Body of pancreas (tissue), 4 donors: ENCODE measurements at regions not wholly inside any gene's neighbourhood (a gene's known extent, or its start where the extent isn't known, plus 50 kb on each side); places are given as distances from the start of the nearest gene placed in this dataset.

Experiments
- ATAC-seq: fragments of 150-250 bp; one replicate; pipeline ENCODE4 v1.9.1; 2016
- DNase-seq, 4 donors: peaks; one replicate each; pipeline ENCODE4 v3.0.0-alpha.2; 2019
- H3K27ac ChIP-seq, 4 donors: fragments of 200-600 bp; sonication (generic); 1 replicate in 3 of 4; 2 replicates in 1 of 4; pipeline versions ENCODE4 v1.5.1 to v1.6.1; 2016 to 2019; ENCODE audit warnings: mild to moderate bottlenecking in 1 of 4, mixed read lengths in 1 of 4, moderate library complexity in 1 of 4
- H3K27me3 ChIP-seq, 2 donors: fragments of 200-600 bp; sonication (generic); one replicate each; pipeline ENCODE4 v1.6.0; 2016; ENCODE audit warnings: mild to moderate bottlenecking in 1 of 2
- H3K36me3 ChIP-seq, 2 donors: fragments of 200-600 bp; sonication (generic); replicated peaks in 1 of 2; 2 replicates each; pipeline ENCODE4 v1.5.1; 2016; ENCODE audit warnings: low read depth in 2 of 2; ENCODE audit not compliant: insufficient read depth in 1 of 2
- H3K4me1 ChIP-seq: fragments of 200-600 bp; sonication (generic); one replicate; pipeline ENCODE4 v1.6.0; 2016
- H3K4me3 ChIP-seq, 2 donors: fragments of 200-600 bp; sonication (generic); 1 replicate in 1 of 2; 2 replicates in 1 of 2; pipeline ENCODE4 v1.5.1; 2016 to 2019
- H3K9me3 ChIP-seq, 3 donors: fragments of 200-600 bp; sonication (generic); 1 replicate in 2 of 3; 2 replicates in 1 of 3; pipeline ENCODE4 v1.5.1; 2016
- CTCF ChIP-seq, 7 experiments: fragments of 450-650 bp in 4 of 7; fragments of 200-600 bp in 3 of 7; sonication (generic) in 3 of 7; IDR thresholded peaks; one replicate each; pipeline ENCODE4 v1.5.1; 2016 to 2019; ENCODE audit warnings: antibody characterized with exemption in 7 of 7
- POLR2A ChIP-seq, 3 donors: fragments of 450-650 bp; IDR thresholded peaks; one replicate each; pipeline ENCODE4 v1.6.1; 2016; ENCODE audit warnings: antibody characterized with exemption in 3 of 3, mild to moderate bottlenecking in 2 of 3
- WGBS, 2 donors: methylation state at CpG; one replicate each; pipeline ENCODE4 v1.1.5; 2017; 5-methylcytosine and 5-hydroxymethylcytosine counted together
- intact Hi-C: fragments of 100-400 bp; cut with DNase I; formaldehyde crosslinking; loops from one replicate; pipeline ENCODE4 v1.15.1; 2023

- Histone ChIP-seq H3K27ac (no peak overlapping the region), H3K4me3 (no peak overlapping the region), H3K27me3 (no peaks in the 10 kb centered on the region), H3K4me1 (no peaks in the 10 kb centered on the region), H3K36me3 (no peaks in the 10 kb centered on the region), H3K9me3 (no peaks in the 10 kb centered on the region)
- DNase-seq: no peak
- WGBS, 2 donors: 31 to 36% methylated on average over 6 of the region's 6 CpGs
- TF ChIP-seq POLR2A (IDR thresholded peaks at IDR 0.05) (no peak), CTCF (IDR thresholded peaks at IDR 0.05) (no peak)
- ATAC-seq: no peak
- intact Hi-C loops: no loop called here
These were observed 73.7 kb upstream of the PCDH9 start for GRCh38 chr13:67303661-67304333.

DNA sequence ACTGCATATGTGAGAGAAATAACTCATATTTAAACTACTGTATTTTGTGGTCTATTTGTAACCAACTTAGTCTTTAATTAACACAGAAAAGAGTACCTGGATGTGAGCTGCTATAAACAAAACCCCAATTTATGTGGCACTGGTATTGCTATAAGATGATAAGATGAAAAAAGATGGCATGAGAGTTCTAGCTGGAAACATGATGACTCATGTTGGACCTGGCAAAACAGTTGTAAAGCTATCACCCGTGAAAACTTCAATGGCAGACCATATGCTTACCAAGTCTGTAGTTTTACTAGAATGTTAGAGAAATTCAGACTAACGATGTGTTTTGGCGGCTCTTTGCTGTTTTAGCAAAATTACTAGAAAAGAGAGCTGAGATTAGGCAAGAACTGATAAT lies 69.6 kb upstream of the PCDH9 start:
- H3K36me3 ChIP-seq: no peaks in the 10 kb centered on the region
- no peaks in the 10 kb centered on the region for H3K4me1 ChIP-seq
- TF ChIP-seq CTCF (IDR thresholded peaks at IDR 0.05) (no peak), POLR2A (IDR thresholded peaks at IDR 0.05) (no peak)
- H3K4me3 ChIP-seq: no peak overlapping the region
- no peaks in the 10 kb centered on the region for H3K9me3 ChIP-seq
- no peak for ATAC-seq
- no peaks in the 10 kb centered on the region for H3K27me3 ChIP-seq
- 60 to 76% methylated on average over 3 of the region's 3 CpGs for WGBS, 2 donors
- DNase-seq: no peak
- intact Hi-C loops: no loop called here
- no peak overlapping the region for H3K27ac ChIP-seq

GRCh38 chr13:67299072-67299635 lies 69.0 kb upstream of the PCDH9 start:
- H3K27me3 ChIP-seq: no peaks in the 10 kb centered on the region
- H3K9me3 ChIP-seq: no peaks in the 10 kb centered on the region
- H3K4me1 ChIP-seq: no peaks in the 10 kb centered on the region
- intact Hi-C loops: no loop called here
- no peak for DNase-seq
- H3K36me3 ChIP-seq: no peaks in the 10 kb centered on the region
- 33 to 45% methylated on average over 1 of the region's 1 CpG for WGBS, 2 donors
- no peak overlapping the region for H3K4me3 ChIP-seq
- peak; percentile 21 for ATAC-seq
- TF ChIP-seq POLR2A (IDR thresholded peaks at IDR 0.05) (no peak), CTCF (IDR thresholded peaks at IDR 0.05) (no peak)
- H3K27ac ChIP-seq: no peak overlapping the region

DNA sequence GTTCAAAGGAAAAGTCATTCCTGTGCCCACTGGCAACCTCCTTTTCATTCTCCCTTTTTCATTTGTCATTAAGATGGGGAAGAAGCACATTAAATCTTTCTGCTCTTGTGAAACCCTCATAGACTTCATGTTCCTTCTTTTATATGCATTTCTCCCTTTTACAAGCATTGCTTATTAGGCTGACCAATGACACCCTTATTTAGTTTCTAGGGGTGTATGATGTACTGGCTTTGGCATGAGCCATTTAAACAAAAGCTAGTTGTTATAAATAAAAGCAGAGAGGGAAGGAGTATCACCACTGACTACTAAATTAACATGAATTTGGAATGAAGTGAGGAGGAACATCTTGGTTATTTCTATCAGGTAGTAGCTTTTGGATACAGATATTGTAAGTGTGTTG lies 68.2 kb upstream of the PCDH9 start:
- H3K36me3 ChIP-seq: no peaks in the 10 kb centered on the region
- DNase-seq: no peak
- intact Hi-C loops: no loop called here
- H3K9me3 ChIP-seq: no peaks in the 10 kb centered on the region
- H3K27me3 ChIP-seq: no peaks in the 10 kb centered on the region
- H3K4me3 ChIP-seq: no peak overlapping the region
- H3K27ac ChIP-seq: no peak overlapping the region
- no peak for TF ChIP-seq CTCF (IDR thresholded peaks at IDR 0.05)
- no peak for TF ChIP-seq POLR2A (IDR thresholded peaks at IDR 0.05)
- H3K4me1 ChIP-seq: no peaks in the 10 kb centered on the region
- ATAC-seq: no peak

- DNase-seq (no peak), ATAC-seq (no peak)
- WGBS, 2 donors: 74 to 79% methylated on average over 2 of the region's 2 CpGs
- intact Hi-C loops: no loop called here
- no peaks in the 10 kb centered on the region for H3K36me3 ChIP-seq
- TF ChIP-seq POLR2A (IDR thresholded peaks at IDR 0.05): no peak
- TF ChIP-seq CTCF (IDR thresholded peaks at IDR 0.05): no peak
- H3K27me3 ChIP-seq: no peaks in the 10 kb centered on the region
- H3K9me3 ChIP-seq: no peaks in the 10 kb centered on the region
- no peaks in the 10 kb centered on the region for H3K4me1 ChIP-seq
- H3K4me3 ChIP-seq: no peak overlapping the region
- no peak overlapping the region for H3K27ac ChIP-seq
These were observed 66.4 kb upstream of the PCDH9 start for GRCh38 chr13:67296511-67296910.
